T-cell (primary cell): ENCODE measurements at regions not wholly inside any gene's neighbourhood (a gene's known extent, or its start where the extent isn't known, plus 50 kb on each side); places are given as distances from the start of the nearest gene placed in this dataset.
A peak's percentile ranks its signal among the peaks of the same experiment; 100 is the strongest.

Experiments used
- ATAC-seq, 4 experiments: fragments of 200-7000 bp in 3 of 4; fragments of 150-1000 bp in 1 of 4; cut with Tn5 transposase; replicated peaks in 1 of 4; 1 replicate in 3 of 4; 2 replicates in 1 of 4; pipeline ENCODE4 v1.10.0; 2021; ENCODE audit warnings: moderate library complexity in 3 of 4, mild to moderate bottlenecking in 2 of 4, moderate number of reproducible peaks in 1 of 4
- CTCF ChIA-PET, 2 donors: fragments of 300-600 bp; sonication (Branson Sonifier 250); formaldehyde crosslinking; loops; one replicate each; lab custom pipeline; 2022; ENCODE audit warnings: antibody characterized with exemption in 2 of 2; lab: Charles Lee
- POLR2A ChIA-PET, 2 donors: fragments of 300-600 bp; sonication (Branson Sonifier 250); formaldehyde crosslinking; loops; one replicate each; lab custom pipeline; 2022; ENCODE audit warnings: antibody characterized with exemption in 2 of 2; lab: Charles Lee
- DNase-seq, 35 experiments: peaks; one replicate each; pipeline versions ENCODE4 v3.0.0 to v3.0.0-alpha.2; 2013 to 2023
- H3K27ac ChIP-seq: one replicate; pipeline ENCODE4 v1.5.1; 2013; ENCODE audit warnings: low read length
- H3K27me3 ChIP-seq, 2 experiments: replicated peaks in 1 of 2; 1 replicate in 1 of 2; 2 replicates in 1 of 2; pipeline versions ENCODE4 v1.6.1 to v1.7.0; 2013; ENCODE audit warnings: low read length in 1 of 2, mixed read lengths in 1 of 2; ENCODE audit not compliant: control insufficient read depth in 2 of 2, insufficient read depth in 2 of 2; ENCODE audit errors: extremely low read depth in 1 of 2
- H3K36me3 ChIP-seq, 2 donors: 1 replicate in 1 of 2; 2 replicates in 1 of 2; pipeline versions ENCODE4 v1.6.1 to v1.7.0; 2013; ENCODE audit warnings: low read length in 1 of 2; ENCODE audit not compliant: control insufficient read depth in 2 of 2, insufficient read depth in 1 of 2; ENCODE audit errors: extremely low read depth in 1 of 2
- H3K4me1 ChIP-seq, 2 experiments: 1 replicate in 1 of 2; 2 replicates in 1 of 2; pipeline versions ENCODE4 v1.6.1 to v1.7.0; 2013; ENCODE audit warnings: low read length in 2 of 2, mixed read lengths in 1 of 2; ENCODE audit not compliant: insufficient read depth in 2 of 2, control insufficient read depth in 1 of 2; ENCODE audit errors: extremely low read depth in 1 of 2
- H3K4me3 ChIP-seq, 2 donors: 1 replicate in 1 of 2; 2 replicates in 1 of 2; pipeline versions ENCODE4 v1.5.1 to v1.7.0; 2013; ENCODE audit warnings: mild to moderate bottlenecking in 2 of 2, low read length in 1 of 2, moderate library complexity in 1 of 2; ENCODE audit not compliant: control insufficient read depth in 1 of 2; ENCODE audit errors: extremely low read depth in 1 of 2
- H3K9me3 ChIP-seq: 2 replicates; pipeline ENCODE4 v1.7.0; 2013
- H3K27ac Mint-ChIP-seq, 2 donors: one replicate each; pipeline ENCODE4 v1.8.0; 2020 to 2021; ENCODE audit warnings: mild to moderate bottlenecking in 2 of 2, mixed read lengths in 2 of 2
- H3K27me3 Mint-ChIP-seq, 2 donors: one replicate each; pipeline ENCODE4 v1.8.0; 2021 to 2022; ENCODE audit warnings: mixed read lengths in 2 of 2
- H3K36me3 Mint-ChIP-seq: one replicate; pipeline ENCODE4 v1.8.0; 2021; ENCODE audit warnings: mixed read lengths
- H3K4me1 Mint-ChIP-seq, 3 donors: one replicate each; pipeline ENCODE4 v1.8.0; 2020 to 2022; ENCODE audit warnings: mixed read lengths in 3 of 3, mild to moderate bottlenecking in 1 of 3
- H3K4me3 Mint-ChIP-seq, 3 donors: one replicate each; pipeline ENCODE4 v1.8.0; 2020 to 2022; ENCODE audit warnings: mild to moderate bottlenecking in 3 of 3, mixed read lengths in 3 of 3, moderate library complexity in 3 of 3
- H3K9me3 Mint-ChIP-seq, 3 donors: one replicate each; pipeline ENCODE4 v1.8.0; 2020 to 2022; ENCODE audit warnings: mixed read lengths in 3 of 3
- WGBS: methylation state at CpG from one replicate; pipeline ENCODE4 v1.1.5; 2013; ENCODE audit warnings: missing lambda C conversion rate; ENCODE audit not compliant: insufficient coverage; 5-methylcytosine and 5-hydroxymethylcytosine counted together

DNA sequence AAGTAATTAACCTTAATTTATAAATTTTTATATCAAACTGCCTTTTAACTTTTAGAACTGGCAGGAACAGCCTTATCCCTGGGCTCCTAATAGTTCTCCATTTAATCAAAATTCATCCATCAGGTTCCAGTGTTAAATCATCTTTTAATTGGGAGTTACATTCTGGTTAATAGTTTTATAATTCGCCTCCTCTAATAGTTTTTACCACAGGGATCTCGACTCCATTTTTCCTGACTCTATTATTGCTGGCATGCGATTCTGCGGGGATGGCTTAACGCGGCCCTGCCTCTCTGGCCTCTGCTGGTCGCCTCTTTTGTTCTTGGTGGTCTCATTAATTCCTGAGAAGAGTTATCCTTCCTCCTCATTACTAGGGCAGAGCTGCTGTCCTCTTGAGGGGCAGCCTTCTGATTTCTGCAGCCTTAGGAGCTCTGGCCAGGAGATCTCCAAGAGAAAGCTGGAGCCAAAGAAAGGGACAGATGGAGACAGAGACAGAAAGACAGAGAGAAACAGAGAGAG is 71.1 kb downstream of the MRM1 start:
- peak overlapping the region; percentile 91 to 92 for H3K27ac Mint-ChIP-seq
- H3K4me1 ChIP-seq, result peaks cover 8 to 54% of the 10 kb centered on the region in 2 experiments
- H3K4me1 Mint-ChIP-seq, result peaks cover 50 to 55% (median 53%) of the 10 kb centered on the region in 3 donors
- no peak overlapping the region for H3K27ac ChIP-seq
- H3K27me3 Mint-ChIP-seq, result no peaks in the 10 kb centered on the region
- no CpG with 5 or more reads among the region's 7 CpGs for WGBS
- H3K9me3 ChIP-seq, result no peaks in the 10 kb centered on the region
- ATAC-seq, result no peak
- no peaks in the 10 kb centered on the region for H3K36me3 Mint-ChIP-seq
- no peaks in the 10 kb centered on the region for H3K27me3 ChIP-seq
- no peak overlapping the region for H3K4me3 ChIP-seq
- H3K4me3 Mint-ChIP-seq, result peak overlapping the region in 1 of 3 donors; percentile 36
- POLR2A ChIA-PET, result no interaction called here
- H3K9me3 Mint-ChIP-seq, result no peaks in the 10 kb centered on the region
- CTCF ChIA-PET, result no interaction called here
- no peak for DNase-seq
- no peaks in the 10 kb centered on the region for H3K36me3 ChIP-seq

GRCh38 chr17:36673068-36673467 is 71.7 kb downstream of the MRM1 start:
- CTCF ChIA-PET, result no interaction called here
- Histone ChIP-seq H3K36me3 (no peaks in the 10 kb centered on the region), H3K27me3 (no peaks in the 10 kb centered on the region), H3K27ac (no peak overlapping the region), H3K9me3 (no peaks in the 10 kb centered on the region), H3K4me1 (peaks cover 8 to 54% of the 10 kb centered on the region in 2 experiments), H3K4me3 (no peak overlapping the region)
- H3K4me1 Mint-ChIP-seq, result peaks cover 50 to 55% (median 53%) of the 10 kb centered on the region in 3 donors
- peak overlapping the region; percentile 91 to 92 for H3K27ac Mint-ChIP-seq
- H3K36me3 Mint-ChIP-seq, result no peaks in the 10 kb centered on the region
- no peak for DNase-seq
- no peaks in the 10 kb centered on the region for H3K27me3 Mint-ChIP-seq
- no peak for ATAC-seq
- WGBS, result 85% methylated on average over 5 of the region's 5 CpGs
- peak overlapping the region in 1 of 3 donors; percentile 36 for H3K4me3 Mint-ChIP-seq
- POLR2A ChIA-PET, result no interaction called here
- H3K9me3 Mint-ChIP-seq, result no peaks in the 10 kb centered on the region

GRCh38 chr17:36673637-36674277 is 72.4 kb downstream of the MRM1 start:
- peak overlapping the region; percentile 49 for H3K27ac ChIP-seq
- Mint-ChIP-seq H3K36me3 (no peaks in the 10 kb centered on the region), H3K27me3 (no peaks in the 10 kb centered on the region), H3K4me1 (peaks cover 50 to 55% (median 53%) of the 10 kb centered on the region in 3 donors), H3K27ac (peak overlapping the region; percentile 91 to 92), H3K4me3 (peak overlapping the region; percentile 15 to 36 (median 28)), H3K9me3 (no peaks in the 10 kb centered on the region)
- H3K9me3 ChIP-seq, result no peaks in the 10 kb centered on the region
- ATAC-seq, result peak in 3 of 4 experiments; percentile 21 to 51 (median 33)
- DNase-seq, result no peak
- ChIA-PET POLR2A (no interaction called here), CTCF (interaction anchor here in 1 of 2 donors (0.6 to 0.7 kb wide), 2 partner anchors 372 to 942 kb away, joined by 4 read pairs; no protein-coding TSS in a partner anchor)
- WGBS, result 91% methylated on average over 1 of the region's 7 CpGs
- no peaks in the 10 kb centered on the region for H3K36me3 ChIP-seq
- no peak overlapping the region for H3K4me3 ChIP-seq
- H3K27me3 ChIP-seq, result no peaks in the 10 kb centered on the region
- peaks cover 8 to 54% of the 10 kb centered on the region in 2 experiments for H3K4me1 ChIP-seq

DNA sequence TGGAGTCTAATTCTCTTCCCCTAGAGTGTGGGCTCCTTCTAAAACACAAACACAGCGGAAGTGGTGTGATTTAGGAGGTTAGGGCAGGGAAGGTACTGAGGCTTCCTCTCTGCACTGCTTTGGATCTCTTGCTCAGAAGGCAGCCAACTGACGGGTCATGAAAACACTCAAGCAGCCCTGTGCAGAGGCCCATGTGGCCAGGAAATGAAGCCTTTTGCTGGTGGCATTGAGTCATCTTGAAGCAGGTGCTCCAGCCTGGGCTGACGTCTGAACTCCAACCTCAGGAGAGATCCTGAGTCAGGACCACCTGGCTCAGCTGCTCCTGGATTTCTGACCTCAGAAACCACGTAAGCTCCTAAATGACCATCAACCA is 72.9 kb downstream of the MRM1 start:
- no peaks in the 10 kb centered on the region for H3K36me3 ChIP-seq
- H3K4me3 ChIP-seq, result no peak overlapping the region
- POLR2A ChIA-PET, result no interaction called here
- H3K27ac ChIP-seq, result peak overlapping the region; percentile 49
- CTCF ChIA-PET, result interaction anchor here in 1 of 2 donors (0.6 to 0.7 kb wide), 2 partner anchors 115 to 942 kb away, joined by 4 to 5 read pairs; no protein-coding TSS in a partner anchor
- H3K27me3 ChIP-seq, result no peaks in the 10 kb centered on the region
- H3K4me1 ChIP-seq, result peaks cover 8 to 54% of the 10 kb centered on the region in 2 experiments
- H3K27me3 Mint-ChIP-seq, result no peaks in the 10 kb centered on the region
- H3K9me3 Mint-ChIP-seq, result no peaks in the 10 kb centered on the region
- no peaks in the 10 kb centered on the region for H3K36me3 Mint-ChIP-seq
- H3K27ac Mint-ChIP-seq, result peak overlapping the region; percentile 91 to 92
- no peaks in the 10 kb centered on the region for H3K9me3 ChIP-seq
- H3K4me3 Mint-ChIP-seq, result peak overlapping the region; percentile 15 to 36 (median 28)
- 0% methylated on average over 1 of the region's 4 CpGs for whole genome bisulfite sequencing
- ATAC-seq (peak; percentile 90 to 96 (median 94)), DNase-seq (peak in 33 of 35 experiments; percentile 9 to 62 (median 31))
- H3K4me1 Mint-ChIP-seq, result peaks cover 50 to 55% (median 53%) of the 10 kb centered on the region in 3 donors

GRCh38 chr17:36675250-36675649 is 73.9 kb downstream of the MRM1 start:
- Mint-ChIP-seq H3K36me3 (no peaks in the 10 kb centered on the region), H3K9me3 (no peaks in the 10 kb centered on the region), H3K27ac (peak overlapping the region; percentile 92 to 94), H3K4me3 (peak overlapping the region; percentile 25 to 43 (median 36)), H3K27me3 (no peaks in the 10 kb centered on the region), H3K4me1 (peaks cover 50 to 55% (median 53%) of the 10 kb centered on the region in 3 donors)
- CTCF ChIA-PET, result no interaction called here
- Histone ChIP-seq H3K27me3 (peaks cover 0 to 6% of the 10 kb centered on the region in 2 experiments), H3K36me3 (no peaks in the 10 kb centered on the region), H3K27ac (peak overlapping the region; percentile 49), H3K4me3 (no peak overlapping the region), H3K9me3 (no peaks in the 10 kb centered on the region), H3K4me1 (peaks cover 8 to 54% of the 10 kb centered on the region in 2 experiments)
- peak in 1 of 4 experiments; percentile 31 for ATAC-seq
- peak in 3 of 35 experiments; percentile 6 to 26 (median 13) for DNase-seq
- WGBS, result 61% methylated on average over 6 of the region's 6 CpGs
- POLR2A ChIA-PET, result no interaction called here

GRCh38 chr17:36675786-36676185 is 74.4 kb downstream of the MRM1 start:
- Histone ChIP-seq H3K36me3 (no peaks in the 10 kb centered on the region), H3K4me1 (peaks cover 8 to 54% of the 10 kb centered on the region in 2 experiments), H3K27ac (peak overlapping the region; percentile 49), H3K27me3 (peaks cover 0 to 11% of the 10 kb centered on the region in 2 experiments), H3K4me3 (no peak overlapping the region), H3K9me3 (no peaks in the 10 kb centered on the region)
- H3K27ac Mint-ChIP-seq, result peak overlapping the region; percentile 92 to 94
- H3K4me1 Mint-ChIP-seq, result peaks cover 48 to 53% (median 51%) of the 10 kb centered on the region in 3 donors
- ChIA-PET CTCF (no interaction called here), POLR2A (no interaction called here)
- H3K36me3 Mint-ChIP-seq, result no peaks in the 10 kb centered on the region
- peak overlapping the region; percentile 25 to 43 (median 36) for H3K4me3 Mint-ChIP-seq
- no peaks in the 10 kb centered on the region for H3K9me3 Mint-ChIP-seq
- 31% methylated on average over 2 of the region's 2 CpGs for WGBS
- ATAC-seq, result peak in 1 of 4 experiments; percentile 14
- H3K27me3 Mint-ChIP-seq, result no peaks in the 10 kb centered on the region
- DNase-seq, result peak in 1 of 35 experiments; percentile 13
